ENCODE measurements at regions not wholly inside any gene's neighbourhood (a gene's known extent, or its start where the extent isn't known, plus 50 kb on each side); places are given as distances from the start of the nearest gene placed in this dataset.
"Not testable (repeated sequence)": the region's sequence is repeated elsewhere in the genome, so short reads cannot be mapped to it uniquely, and the experiment has no call there.

GRCh38 chr1:213541641-213542040, 446.1 kb upstream of the PROX1 start:
- no peak for DNase-seq

DNA sequence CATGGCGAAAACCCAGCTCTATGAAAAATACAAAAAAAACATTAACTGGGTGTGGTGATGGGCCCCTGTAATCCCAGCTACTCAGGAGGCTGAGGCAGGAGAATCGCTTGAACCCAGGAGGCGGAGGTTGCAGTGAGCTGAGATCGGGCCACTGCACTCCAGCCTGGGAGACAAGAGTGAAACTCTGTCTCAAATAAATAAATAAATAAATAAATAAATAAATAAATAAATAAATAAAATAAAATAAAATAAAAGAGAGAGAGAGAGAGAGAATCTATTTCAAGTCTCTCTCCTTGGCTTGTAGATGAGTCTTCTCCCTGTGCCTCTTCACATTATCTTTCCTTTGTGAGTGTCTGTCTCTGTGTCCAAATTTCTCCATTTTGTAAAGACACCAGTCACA, 442.6 kb upstream of the PROX1 start:
- not testable (repeated sequence) for DNase-seq

- DNase-seq = no peak
Measured at GRCh38 chr1:213549982-213550381, 437.8 kb upstream of the PROX1 start.

GRCh38 chr1:213550804-213551203, 437.0 kb upstream of the PROX1 start:
- no peak for DNase-seq

- no peak for DNase-seq
Measured at GRCh38 chr1:213552045-213552444, 435.7 kb upstream of the PROX1 start.

DNA sequence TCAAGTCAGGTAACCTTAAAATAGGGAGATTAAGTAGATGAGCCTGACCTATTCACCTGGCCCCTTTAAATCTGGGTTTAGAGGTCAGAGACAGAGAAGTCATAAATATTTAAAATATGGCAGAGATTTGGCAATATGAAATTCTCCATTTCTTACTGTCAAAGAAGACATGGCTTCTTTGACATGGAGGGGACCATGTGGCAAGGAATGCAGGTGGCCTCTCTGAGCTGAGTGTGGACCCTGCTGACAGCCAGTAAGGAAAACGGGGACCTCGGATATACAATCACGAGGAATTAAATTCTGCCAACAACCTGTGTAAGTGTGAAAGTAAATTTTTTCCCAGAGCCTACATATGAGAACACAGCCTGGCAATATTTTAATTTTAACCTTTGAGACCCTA, 427.5 kb upstream of the PROX1 start:
- DNase-seq = no peak

- DNase-seq = no peak
Measured at GRCh38 chr1:213561870-213562269, 425.9 kb upstream of the PROX1 start.

- no peak for DNase-seq
Measured at GRCh38 chr1:213564215-213564659, 423.5 kb upstream of the PROX1 start.

GRCh38 chr1:213568929-213569815, 418.6 kb upstream of the PROX1 start:
- DNase-seq = no peak

DNA sequence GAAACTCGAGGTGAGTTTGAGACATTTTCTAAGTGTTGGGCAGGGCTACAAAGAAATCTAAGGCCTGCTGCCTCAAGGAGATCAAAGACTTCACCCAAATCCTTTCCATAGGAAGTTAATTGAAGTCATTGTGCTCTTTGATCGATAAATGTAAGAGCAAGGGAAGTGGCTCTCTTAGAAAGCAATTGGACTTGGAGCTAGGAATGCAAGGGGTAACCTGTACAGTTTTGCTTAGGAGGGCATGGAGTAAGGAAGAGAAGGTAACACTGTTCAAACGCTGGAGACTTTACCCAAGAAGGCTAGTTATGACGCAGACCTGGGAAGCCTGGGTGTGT, 418.0 kb upstream of the PROX1 start:
- DNase-seq = no peak

DNA sequence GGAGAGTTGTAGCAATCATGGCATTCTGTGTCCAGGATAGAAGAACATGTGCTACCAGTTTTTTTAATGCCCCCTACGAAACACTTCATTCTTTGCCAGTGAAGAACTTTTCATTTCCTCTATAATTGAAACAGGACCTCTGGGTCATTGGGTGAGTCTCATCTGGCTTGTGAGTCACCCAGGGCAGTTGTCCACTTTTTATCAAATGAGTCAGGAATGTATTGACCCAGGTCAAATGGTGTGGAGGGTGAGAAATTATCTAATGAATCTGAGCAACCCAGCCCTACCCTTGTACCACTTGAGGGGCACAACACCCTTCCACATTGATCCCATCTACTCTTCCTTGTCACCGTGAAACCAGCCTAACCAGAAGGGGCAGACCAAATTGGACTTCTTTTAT, 417.3 kb upstream of the PROX1 start:
- no peak for DNase-seq

DNA sequence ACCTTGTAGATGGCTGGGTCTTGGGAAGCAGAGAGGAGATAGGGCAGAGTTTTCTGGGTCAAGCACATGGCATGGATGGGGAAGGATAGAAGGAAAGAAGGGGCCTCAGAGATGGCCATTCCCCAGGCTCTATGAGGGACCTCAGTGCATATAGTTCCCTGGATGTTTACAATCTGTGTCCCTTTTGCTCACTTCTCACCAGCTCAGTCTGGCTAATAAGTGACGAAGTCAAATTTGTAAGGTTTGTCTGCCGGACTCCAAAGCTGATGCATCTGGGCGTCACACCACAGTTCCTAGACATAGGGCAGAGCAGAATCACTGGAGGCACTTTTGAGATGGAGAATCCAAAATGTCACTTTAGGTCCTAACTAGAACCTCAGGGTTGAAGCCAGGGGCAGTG, 416.4 kb upstream of the PROX1 start:
- no peak for DNase-seq

- no peak for DNase-seq
Measured at GRCh38 chr1:213571843-213572242, 415.9 kb upstream of the PROX1 start.

DNA sequence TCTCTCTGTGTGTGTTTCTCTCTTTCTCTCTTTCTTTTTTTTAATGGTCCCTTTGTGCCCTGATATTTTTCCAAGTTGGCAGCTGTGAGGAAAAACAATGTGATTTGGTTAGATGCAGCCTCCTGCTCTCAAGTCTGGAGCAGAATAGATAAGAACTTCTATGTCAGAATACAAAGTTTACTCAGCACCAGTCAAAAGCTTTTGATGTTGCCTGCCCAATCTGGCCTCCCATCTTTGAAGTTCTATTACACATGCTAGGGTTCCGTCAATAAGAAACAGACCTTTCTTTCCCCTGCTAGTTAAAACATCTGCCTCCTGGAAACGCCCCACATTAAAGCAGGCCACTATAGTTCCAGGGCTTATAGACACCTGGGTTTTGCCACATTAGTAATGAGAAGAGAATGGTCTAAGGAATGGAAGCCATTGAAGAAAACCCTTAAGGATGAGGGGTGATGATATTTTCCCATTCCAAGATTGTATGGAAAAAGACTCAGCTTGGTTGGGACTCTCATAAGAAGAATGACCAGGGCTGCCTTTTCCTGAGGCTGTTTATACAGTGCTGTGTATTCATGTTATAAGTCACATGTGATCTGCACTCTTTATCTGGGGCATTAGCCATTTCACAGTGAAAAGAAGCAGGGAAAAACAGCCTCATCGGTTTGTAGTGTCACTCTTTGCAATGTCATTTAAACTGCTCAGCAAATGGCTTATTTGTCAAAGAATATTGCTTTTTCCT, 414.7 kb upstream of the PROX1 start:
- no peak for DNase-seq

DNA sequence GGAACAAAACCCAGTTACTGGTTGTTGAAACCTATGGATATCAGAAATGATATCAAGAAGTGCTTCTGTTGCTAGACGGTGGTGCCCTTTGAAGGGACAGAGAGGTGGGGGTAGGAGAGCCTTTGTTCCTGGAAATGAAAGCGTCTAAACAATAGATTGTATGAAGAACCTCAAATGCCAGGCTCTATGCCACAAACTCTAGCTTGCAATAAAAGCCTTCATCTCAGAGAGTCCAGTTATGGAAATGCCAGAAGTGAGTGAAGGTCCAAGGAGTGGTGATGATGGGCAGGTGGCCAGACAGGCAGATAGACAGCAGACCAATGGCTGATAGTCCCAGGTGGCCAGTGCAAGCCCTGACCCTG, 414.1 kb upstream of the PROX1 start:
- no peak for DNase-seq

DNA sequence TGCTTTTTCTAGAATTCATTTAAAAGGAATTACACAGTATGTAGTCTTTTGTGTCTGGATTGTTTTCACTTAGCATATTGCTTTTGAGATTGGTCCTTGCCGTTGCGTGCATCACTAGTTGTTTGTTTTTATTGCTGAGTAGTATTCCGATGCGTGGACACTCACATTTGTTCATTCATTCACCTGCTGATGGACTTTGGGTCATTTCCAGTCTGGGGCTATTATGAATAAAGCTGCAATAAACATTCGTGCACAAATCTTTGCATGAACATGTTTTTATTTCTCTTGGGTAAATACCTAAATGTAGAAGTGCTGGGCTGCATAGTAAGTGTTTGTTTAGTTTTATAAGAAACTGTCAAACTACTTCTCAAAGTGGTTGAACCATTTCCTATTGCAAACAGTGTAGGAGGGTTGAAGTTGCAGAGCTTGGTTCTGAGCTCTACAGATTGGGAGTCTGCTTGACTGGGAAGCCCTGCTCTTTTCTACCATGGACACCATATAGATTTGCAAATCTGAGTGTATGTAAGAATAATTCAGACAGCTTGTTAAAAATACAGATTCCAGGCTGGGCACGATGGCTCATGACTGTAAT, 404.7 kb upstream of the PROX1 start:
- no peak for DNase-seq

DNA sequence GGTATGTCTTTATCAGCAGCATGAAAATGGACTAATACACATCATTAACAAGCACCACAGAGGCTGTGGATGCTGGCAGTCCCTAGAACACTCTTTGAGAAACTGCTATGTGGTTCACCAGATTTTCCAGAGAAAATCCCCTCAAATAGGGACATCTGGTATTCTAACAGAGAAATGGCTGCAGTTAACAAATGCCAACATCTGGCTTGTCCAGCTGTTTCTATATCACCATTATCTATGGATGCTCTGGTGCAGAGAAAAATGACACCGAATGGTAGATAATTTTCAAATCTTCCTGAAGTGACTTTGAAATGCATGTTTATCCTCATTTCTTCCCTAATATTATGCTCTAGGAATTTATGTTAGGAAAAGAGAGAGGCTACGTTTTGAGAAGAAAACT, 403.5 kb upstream of the PROX1 start:
- DNase-seq = no peak

GRCh38 chr1:213585402-213585801, 402.4 kb upstream of the PROX1 start:
- no peak for DNase-seq

DNA sequence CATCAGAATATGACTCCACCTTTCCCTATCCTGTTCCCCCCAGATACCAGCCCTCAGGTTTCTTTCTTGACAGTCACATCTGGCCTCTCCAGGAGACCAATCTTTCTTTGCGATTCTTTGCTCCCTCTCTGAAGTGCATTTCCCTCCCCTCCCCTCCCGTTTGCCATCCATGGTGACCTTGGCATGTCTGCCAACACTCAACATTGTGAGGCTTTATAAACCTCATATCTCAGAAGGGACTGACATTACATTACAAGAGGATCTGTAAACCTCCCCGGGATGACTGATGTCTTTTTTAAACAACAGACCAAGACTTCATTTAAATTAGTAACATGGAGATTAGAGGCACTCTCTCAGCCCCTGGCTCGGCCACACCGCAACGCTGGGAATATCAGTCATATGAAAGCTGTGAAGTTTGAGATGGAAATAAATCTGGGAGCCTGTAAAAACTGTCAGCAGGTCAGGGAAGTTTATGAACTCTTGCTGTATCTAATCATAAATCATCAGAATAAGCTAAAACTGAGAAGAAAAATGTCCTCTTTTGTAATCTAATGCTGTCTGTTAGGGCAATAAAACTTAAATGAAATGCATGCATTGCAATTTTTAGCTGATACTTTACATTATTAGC, 401.7 kb upstream of the PROX1 start:
- no peak for DNase-seq

- DNase-seq = no peak
Measured at GRCh38 chr1:213586587-213586972, 401.2 kb upstream of the PROX1 start.

DNA sequence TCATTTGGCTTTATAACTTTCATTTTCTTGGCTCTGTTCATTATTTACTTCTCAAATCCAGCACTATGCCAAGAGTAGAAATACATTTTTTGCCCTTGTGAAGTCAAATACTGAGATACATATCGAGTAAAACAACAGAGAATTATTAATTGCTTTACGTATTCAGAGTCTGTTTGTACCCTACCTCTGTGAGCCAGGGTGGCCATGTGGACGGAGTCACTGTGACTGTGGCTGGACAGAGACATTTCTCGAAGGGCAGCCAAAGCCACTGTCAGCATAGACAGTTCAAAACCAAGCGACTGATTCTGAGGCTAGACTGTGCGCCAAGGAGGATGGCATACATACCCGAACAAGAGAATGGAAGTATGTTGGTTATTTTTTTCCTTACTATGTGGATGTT, 391.0 kb upstream of the PROX1 start:
- no peak for DNase-seq

DNA sequence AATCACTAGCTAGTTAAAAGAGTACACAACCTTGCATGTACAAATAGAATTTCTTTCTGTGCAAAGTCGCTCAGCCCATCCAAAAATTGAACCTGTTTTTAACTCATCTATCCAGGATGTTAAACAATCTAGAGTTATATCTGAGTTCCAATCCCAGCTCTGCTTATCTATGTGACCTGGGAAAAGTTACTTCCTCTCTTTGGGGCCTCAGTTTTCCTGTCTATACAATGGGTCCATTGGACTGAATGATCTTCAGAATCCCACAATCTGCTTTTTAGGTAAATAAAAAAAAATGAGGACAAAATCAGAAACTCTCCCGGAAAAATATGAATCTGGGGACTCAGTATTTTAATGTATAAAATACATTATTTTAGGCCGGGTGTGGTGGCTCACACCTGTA, 389.5 kb upstream of the PROX1 start:
- DNase-seq = no peak

DNA sequence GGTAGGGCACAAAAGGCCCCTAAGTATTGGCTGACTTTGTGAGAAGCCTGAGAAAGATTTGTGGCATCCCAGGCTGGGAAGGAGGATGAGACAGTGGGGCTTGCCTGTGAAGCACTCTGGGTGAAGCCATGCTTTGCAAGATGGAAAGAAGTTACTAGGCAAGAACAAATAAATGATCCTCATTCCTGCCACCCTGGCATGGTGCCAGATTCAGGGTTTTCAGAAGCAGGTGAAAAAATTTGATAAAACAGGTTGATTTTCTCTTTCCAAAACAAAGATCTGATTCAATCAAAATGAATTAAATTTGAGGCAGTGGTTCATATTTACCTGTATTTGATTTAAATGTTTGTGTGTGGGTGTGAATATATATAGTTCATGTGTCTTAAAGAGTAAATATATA, 386.9 kb upstream of the PROX1 start:
- no peak for DNase-seq

DNA sequence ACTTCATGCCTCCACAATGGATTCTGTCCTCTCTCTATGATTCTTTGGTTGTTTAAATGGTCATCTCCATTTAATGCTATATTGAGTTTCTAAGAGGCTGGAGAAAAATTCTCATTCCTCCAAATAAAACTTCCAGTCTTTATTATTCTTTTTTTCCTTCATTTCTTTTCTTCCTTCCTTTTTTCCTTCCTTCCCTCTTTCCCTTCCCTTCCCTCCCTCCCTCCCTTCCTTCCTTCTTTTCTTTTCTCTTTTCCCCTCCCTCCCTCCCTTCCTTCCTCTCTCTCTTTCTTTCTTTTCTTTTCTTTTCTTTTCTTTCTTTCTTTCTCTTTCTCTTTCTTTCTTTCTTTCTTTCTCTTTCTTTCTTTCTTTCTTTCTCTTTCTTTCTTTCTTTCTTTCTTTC, 386.1 kb upstream of the PROX1 start:
- DNase-seq = not testable (repeated sequence)

All from activated CD4-positive, CD25-positive, alpha-beta regulatory T cell (primary cell).